Thyroid gland (tissue), 4 donors: ENCODE measurements at regions not wholly inside any gene's neighbourhood (a gene's known extent, or its start where the extent isn't known, plus 50 kb on each side); places are given as distances from the start of the nearest gene placed in this dataset.

Experiments
- POLR2A ChIP-seq, 2 donors: fragments of 450-650 bp; IDR thresholded peaks; one replicate each; pipeline ENCODE4 v1.6.1; 2017; ENCODE audit warnings: antibody characterized with exemption in 2 of 2, mild to moderate bottlenecking in 2 of 2, moderate library complexity in 1 of 2
- TF ChIP-seq, protein P1 (sequence below), 6 experiments: fragments of 200-600 bp in 3 of 6; fragments of 450-650 bp in 3 of 6; sonication (generic) in 3 of 6; IDR thresholded peaks; one replicate each; pipeline ENCODE4 v1.5.1; 2016 to 2019; ENCODE audit warnings: antibody characterized with exemption in 6 of 6, mild to moderate bottlenecking in 2 of 6, inconsistent platforms in 1 of 6, moderate library complexity in 1 of 6

DNA sequence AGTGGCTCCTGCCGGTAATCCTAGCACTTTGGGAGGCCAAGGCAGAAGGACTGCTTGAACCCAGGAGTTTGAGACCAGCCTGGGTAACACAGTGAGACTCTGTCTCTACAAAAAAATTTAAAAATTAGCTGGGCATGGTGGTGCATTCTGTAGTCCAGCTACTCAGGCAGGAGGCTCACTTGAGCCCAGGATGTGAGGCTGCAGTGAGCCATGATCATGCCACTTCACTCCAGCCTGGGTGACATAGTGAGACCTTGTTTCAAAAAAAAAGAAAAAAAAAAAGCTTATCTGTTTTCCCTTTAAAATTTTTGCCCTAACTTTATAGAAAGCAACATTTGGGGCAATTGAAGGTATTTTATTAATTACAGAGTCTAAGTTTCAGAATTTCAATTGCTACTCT, 486.0 kb downstream of the BCAT1 start:
- TF ChIP-seq, protein P1, sequence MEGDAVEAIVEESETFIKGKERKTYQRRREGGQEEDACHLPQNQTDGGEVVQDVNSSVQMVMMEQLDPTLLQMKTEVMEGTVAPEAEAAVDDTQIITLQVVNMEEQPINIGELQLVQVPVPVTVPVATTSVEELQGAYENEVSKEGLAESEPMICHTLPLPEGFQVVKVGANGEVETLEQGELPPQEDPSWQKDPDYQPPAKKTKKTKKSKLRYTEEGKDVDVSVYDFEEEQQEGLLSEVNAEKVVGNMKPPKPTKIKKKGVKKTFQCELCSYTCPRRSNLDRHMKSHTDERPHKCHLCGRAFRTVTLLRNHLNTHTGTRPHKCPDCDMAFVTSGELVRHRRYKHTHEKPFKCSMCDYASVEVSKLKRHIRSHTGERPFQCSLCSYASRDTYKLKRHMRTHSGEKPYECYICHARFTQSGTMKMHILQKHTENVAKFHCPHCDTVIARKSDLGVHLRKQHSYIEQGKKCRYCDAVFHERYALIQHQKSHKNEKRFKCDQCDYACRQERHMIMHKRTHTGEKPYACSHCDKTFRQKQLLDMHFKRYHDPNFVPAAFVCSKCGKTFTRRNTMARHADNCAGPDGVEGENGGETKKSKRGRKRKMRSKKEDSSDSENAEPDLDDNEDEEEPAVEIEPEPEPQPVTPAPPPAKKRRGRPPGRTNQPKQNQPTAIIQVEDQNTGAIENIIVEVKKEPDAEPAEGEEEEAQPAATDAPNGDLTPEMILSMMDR (IDR thresholded peaks at IDR 0.05) = no peak
- no peak for TF ChIP-seq POLR2A (IDR thresholded peaks at IDR 0.05)
